ENCODE measurements at regions not wholly inside any gene's neighbourhood (a gene's known extent, or its start where the extent isn't known, plus 50 kb on each side); places are given as distances from the start of the nearest gene placed in this dataset.

DNA sequence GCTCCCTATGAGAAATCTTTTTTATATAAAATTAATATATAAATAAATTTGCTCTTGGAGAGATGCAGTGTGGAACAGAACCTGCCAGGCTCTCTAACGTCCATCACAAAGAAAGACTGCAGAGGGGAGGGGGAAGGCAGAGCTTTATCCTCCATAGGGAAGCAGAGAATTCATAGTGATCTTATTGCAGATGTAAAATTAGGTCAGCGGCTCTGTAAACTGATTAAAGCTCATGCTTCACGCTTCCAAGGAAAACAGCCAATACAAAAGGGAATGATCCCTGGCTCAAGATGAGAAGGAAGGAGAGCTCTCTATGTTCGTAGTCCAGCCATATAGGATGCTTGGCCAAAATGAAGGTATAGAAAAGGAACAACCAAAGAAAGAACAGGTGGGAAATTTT is 532.3 kb upstream of the PSMD7 start:
- TF ChIP-seq POLR2A (IDR thresholded peaks at IDR 0.05; ENCODE audit: low read depth): no peak
- no peak for TF ChIP-seq POLR2AphosphoS5 (IDR thresholded peaks at IDR 0.05)
- TF ChIP-seq, protein P1, sequence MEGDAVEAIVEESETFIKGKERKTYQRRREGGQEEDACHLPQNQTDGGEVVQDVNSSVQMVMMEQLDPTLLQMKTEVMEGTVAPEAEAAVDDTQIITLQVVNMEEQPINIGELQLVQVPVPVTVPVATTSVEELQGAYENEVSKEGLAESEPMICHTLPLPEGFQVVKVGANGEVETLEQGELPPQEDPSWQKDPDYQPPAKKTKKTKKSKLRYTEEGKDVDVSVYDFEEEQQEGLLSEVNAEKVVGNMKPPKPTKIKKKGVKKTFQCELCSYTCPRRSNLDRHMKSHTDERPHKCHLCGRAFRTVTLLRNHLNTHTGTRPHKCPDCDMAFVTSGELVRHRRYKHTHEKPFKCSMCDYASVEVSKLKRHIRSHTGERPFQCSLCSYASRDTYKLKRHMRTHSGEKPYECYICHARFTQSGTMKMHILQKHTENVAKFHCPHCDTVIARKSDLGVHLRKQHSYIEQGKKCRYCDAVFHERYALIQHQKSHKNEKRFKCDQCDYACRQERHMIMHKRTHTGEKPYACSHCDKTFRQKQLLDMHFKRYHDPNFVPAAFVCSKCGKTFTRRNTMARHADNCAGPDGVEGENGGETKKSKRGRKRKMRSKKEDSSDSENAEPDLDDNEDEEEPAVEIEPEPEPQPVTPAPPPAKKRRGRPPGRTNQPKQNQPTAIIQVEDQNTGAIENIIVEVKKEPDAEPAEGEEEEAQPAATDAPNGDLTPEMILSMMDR (IDR thresholded peaks at IDR 0.05): no peak
- no peak for TF ChIP-seq EP300 (IDR thresholded peaks at IDR 0.05)
